Activated CD8-positive, alpha-beta memory T cell treated with anti-CD3 and anti-CD28 coated beads for 4 hours (primary cell): ENCODE measurements at regions not wholly inside any gene's neighbourhood (a gene's known extent, or its start where the extent isn't known, plus 50 kb on each side); places are given as distances from the start of the nearest gene placed in this dataset.

Experiments
- DNase-seq, 2 donors: peaks; one replicate each; pipeline ENCODE4 v3.0.0-alpha.2; 2020; ENCODE audit warnings: low read depth in 2 of 2

- no peak for DNase-seq
Measured at GRCh38 chr6:104214901-104215300, 644.8 kb downstream of the HACE1 start.

- no peak for DNase-seq
Measured at GRCh38 chr6:104212977-104213668, 646.6 kb downstream of the HACE1 start.

GRCh38 chr6:104207635-104208034 is 652.1 kb downstream of the HACE1 start:
- DNase-seq, result no peak

- DNase-seq, result no peak
Measured at GRCh38 chr6:104201557-104201956, 658.2 kb downstream of the HACE1 start.

GRCh38 chr6:104187616-104188015 is 672.1 kb downstream of the HACE1 start:
- no peak for DNase-seq

GRCh38 chr6:104186831-104187230 is 672.9 kb downstream of the HACE1 start:
- no peak for DNase-seq

- no peak for DNase-seq
Measured at GRCh38 chr6:104183816-104184435, 675.8 kb downstream of the HACE1 start.

- DNase-seq, result no peak
Measured at GRCh38 chr6:104182811-104183210, 676.9 kb downstream of the HACE1 start.

GRCh38 chr6:104173668-104174067 is 686.1 kb downstream of the HACE1 start:
- no peak for DNase-seq

- no peak for DNase-seq
Measured at GRCh38 chr6:104170401-104170800, 689.3 kb downstream of the HACE1 start.

- no peak for DNase-seq
Measured at GRCh38 chr6:104166055-104166668, 693.6 kb downstream of the HACE1 start.

GRCh38 chr6:104162036-104162669 is 697.6 kb downstream of the HACE1 start:
- no peak for DNase-seq

GRCh38 chr6:104159045-104159618 is 700.6 kb downstream of the HACE1 start:
- no peak for DNase-seq

- DNase-seq, result no peak
Measured at GRCh38 chr6:104143757-104144156, 716.0 kb downstream of the HACE1 start.

GRCh38 chr6:104134876-104135275 is 724.8 kb downstream of the HACE1 start:
- DNase-seq, result no peak

GRCh38 chr6:104130343-104130742 is 729.4 kb downstream of the HACE1 start:
- DNase-seq, result no peak

- DNase-seq, result no peak
Measured at GRCh38 chr6:104126315-104127005, 733.3 kb downstream of the HACE1 start.

- DNase-seq, result no peak
Measured at GRCh38 chr6:104123227-104123626, 736.5 kb downstream of the HACE1 start.

- no peak for DNase-seq
Measured at GRCh38 chr6:104118274-104118673, 741.4 kb downstream of the HACE1 start.

GRCh38 chr6:104109806-104110205 is 749.9 kb downstream of the HACE1 start:
- no peak for DNase-seq

GRCh38 chr6:104108634-104109033 is 751.1 kb downstream of the HACE1 start:
- DNase-seq, result no peak
